H9 (cell line): ENCODE measurements at regions not wholly inside any gene's neighbourhood (a gene's known extent, or its start where the extent isn't known, plus 50 kb on each side); places are given as distances from the start of the nearest gene placed in this dataset.

Source experiments
- DNase-seq: peaks from one replicate; pipeline ENCODE4 v3.0.0-alpha.2; 2017
- H2AFZ ChIP-seq: one replicate; pipeline ENCODE4 v1.6.1; 2013; ENCODE audit warnings: mild to moderate bottlenecking, low read length, control low read depth, moderate library complexity
- H2AK5ac ChIP-seq: 2 replicates; pipeline ENCODE4 v1.6.1; 2013; ENCODE audit warnings: low read length, control low read depth, mixed read lengths; ENCODE audit not compliant: insufficient read length
- H2BK120ac ChIP-seq: one replicate; pipeline ENCODE4 v1.6.1; 2013; ENCODE audit warnings: low read depth, mild to moderate bottlenecking, low read length, control low read depth, inconsistent platforms; ENCODE audit not compliant: poor library complexity, severe bottlenecking
- H2BK12ac ChIP-seq: 2 replicates; pipeline ENCODE4 v1.6.1; 2013; ENCODE audit warnings: low read length, control low read depth, mixed read lengths, low read depth; ENCODE audit not compliant: insufficient read length
- H2BK15ac ChIP-seq: 2 replicates; pipeline ENCODE4 v1.6.1; 2013; ENCODE audit warnings: low read depth, low read length, control low read depth
- H2BK20ac ChIP-seq: one replicate; pipeline ENCODE4 v1.6.1; 2013; ENCODE audit warnings: low read depth, mild to moderate bottlenecking, low read length, control low read depth, inconsistent platforms; ENCODE audit not compliant: poor library complexity, severe bottlenecking
- H2BK5ac ChIP-seq: 2 replicates; pipeline ENCODE4 v1.6.1; 2013; ENCODE audit warnings: low read length, control low read depth, mixed read lengths; ENCODE audit not compliant: insufficient read length
- H3K14ac ChIP-seq: 2 replicates; pipeline ENCODE4 v1.6.1; 2013; ENCODE audit warnings: low read length, control low read depth; ENCODE audit not compliant: insufficient read depth
- H3K18ac ChIP-seq: 2 replicates; pipeline ENCODE4 v1.6.1; 2013; ENCODE audit warnings: low read depth, mild to moderate bottlenecking, mixed read lengths, low read length, control low read depth; ENCODE audit not compliant: insufficient read length
- H3K23ac ChIP-seq: 2 replicates; pipeline ENCODE4 v1.6.1; 2013; ENCODE audit warnings: low read length, control low read depth, mixed read lengths, low read depth; ENCODE audit not compliant: insufficient read length
- H3K23me2 ChIP-seq: 2 replicates; pipeline ENCODE4 v1.6.1; 2013; ENCODE audit warnings: low read depth, mild to moderate bottlenecking, mixed read lengths, low read length, control low read depth; ENCODE audit not compliant: insufficient read length, poor library complexity, severe bottlenecking
- H3K27ac ChIP-seq: 2 replicates; pipeline ENCODE4 v1.5.1; 2013; ENCODE audit warnings: low read length, control low read depth, mixed read lengths, low read depth; ENCODE audit not compliant: insufficient read length
- H3K27me3 ChIP-seq: 2 replicates; pipeline ENCODE4 v1.6.1; 2013; ENCODE audit warnings: low read length, control low read depth, inconsistent platforms; ENCODE audit not compliant: insufficient read depth
- H3K4ac ChIP-seq: 2 replicates; pipeline ENCODE4 v1.6.1; 2013; ENCODE audit warnings: low read depth, mild to moderate bottlenecking, control low read depth, inconsistent platforms, low read length, moderate library complexity
- H3K4me1 ChIP-seq: 2 replicates; pipeline ENCODE4 v1.6.1; 2013; ENCODE audit warnings: low read length, control low read depth, inconsistent platforms; ENCODE audit not compliant: insufficient read depth
- H3K4me2 ChIP-seq: 2 replicates; pipeline ENCODE4 v1.6.1; 2013; ENCODE audit warnings: low read length, control low read depth, mixed read lengths; ENCODE audit not compliant: insufficient read length, insufficient read depth
- H3K56ac ChIP-seq: 2 replicates; pipeline ENCODE4 v1.6.1; 2013; ENCODE audit warnings: low read depth, mild to moderate bottlenecking, mixed read lengths, low read length, control low read depth; ENCODE audit not compliant: insufficient read length
- H3K79me1 ChIP-seq: 2 replicates; pipeline ENCODE4 v1.6.1; 2013; ENCODE audit warnings: low read depth, mild to moderate bottlenecking, moderate library complexity, low read length, control low read depth, inconsistent platforms; ENCODE audit not compliant: insufficient read depth, poor library complexity, severe bottlenecking
- H3K79me2 ChIP-seq: 2 replicates; pipeline ENCODE4 v1.6.1; 2013; ENCODE audit warnings: low read length, control low read depth, inconsistent platforms; ENCODE audit not compliant: insufficient read depth
- H3K9ac ChIP-seq: 2 replicates; pipeline ENCODE4 v1.6.1; 2013; ENCODE audit warnings: low read length, control low read depth, mixed read lengths; ENCODE audit not compliant: insufficient read length; ENCODE audit errors: extremely low read depth
- H3K9me3 ChIP-seq: one replicate; pipeline ENCODE4 v1.6.1; 2013; ENCODE audit warnings: low read depth, low read length, inconsistent platforms; ENCODE audit not compliant: control insufficient read depth
- H3T11ph ChIP-seq: one replicate; pipeline ENCODE4 v1.6.1; 2013; ENCODE audit warnings: mild to moderate bottlenecking, low read length, control low read depth, inconsistent platforms
- H4K20me1 ChIP-seq: one replicate; pipeline ENCODE4 v1.6.1; 2013; ENCODE audit not compliant: control insufficient read depth, insufficient read length, insufficient read depth
- H4K5ac ChIP-seq: 2 replicates; pipeline ENCODE4 v1.6.1; 2013; ENCODE audit warnings: low read depth, mild to moderate bottlenecking, mixed read lengths, low read length, control low read depth; ENCODE audit not compliant: insufficient read length
- H4K8ac ChIP-seq: replicated peaks from 2 replicates; pipeline ENCODE4 v1.6.1; 2013; ENCODE audit warnings: low read length, control low read depth, mixed read lengths, low read depth; ENCODE audit not compliant: insufficient read length
- H4K91ac ChIP-seq: 2 replicates; pipeline ENCODE4 v1.6.1; 2013; ENCODE audit warnings: low read depth, mild to moderate bottlenecking, moderate library complexity, mixed read lengths, low read length, control low read depth; ENCODE audit not compliant: insufficient read length
- H3K27ac Mint-ChIP-seq, 3 experiments: 2 replicates in 2 of 3; 3 replicates in 1 of 3; pipeline ENCODE4 v1.8.0; 2020 to 2021; ENCODE audit warnings: mixed read lengths in 3 of 3, mild to moderate bottlenecking in 1 of 3, moderate library complexity in 1 of 3
- H3K27me3 Mint-ChIP-seq: 2 replicates; pipeline ENCODE4 v1.8.0; 2021; ENCODE audit warnings: low read depth, mild to moderate bottlenecking, moderate library complexity, mixed read lengths
- H3K36me3 Mint-ChIP-seq, 3 experiments: 2 replicates in 2 of 3; 3 replicates in 1 of 3; pipeline ENCODE4 v1.8.0; 2020 to 2021; ENCODE audit warnings: low read depth in 3 of 3, mixed read lengths in 3 of 3; ENCODE audit not compliant: insufficient read depth in 1 of 3
- H3K4me1 Mint-ChIP-seq, 2 experiments: 2 replicates each; pipeline ENCODE4 v1.8.0; 2020; ENCODE audit warnings: mixed read lengths in 2 of 2
- H3K4me3 Mint-ChIP-seq, 2 experiments: 2 replicates in 1 of 2; 3 replicates in 1 of 2; pipeline ENCODE4 v1.8.0; 2020 to 2021; ENCODE audit warnings: mild to moderate bottlenecking in 2 of 2, mixed read lengths in 2 of 2, moderate library complexity in 1 of 2
- H3K9me3 Mint-ChIP-seq, 2 experiments: 2 replicates in 1 of 2; 3 replicates in 1 of 2; pipeline ENCODE4 v1.8.0; 2020; ENCODE audit warnings: mild to moderate bottlenecking in 2 of 2, mixed read lengths in 2 of 2, moderate library complexity in 1 of 2
- WGBS: extraction: QIAGEN DNeasy Blood & Tissue Kit; methylation state at CpG from one replicate; pipeline ENCODE4 v1.1.7; 2013; ENCODE audit warnings: missing lambda C conversion rate, low lambda C conversion rate, mixed read lengths; ENCODE audit not compliant: insufficient read length; ENCODE audit errors: extremely low coverage; 5-methylcytosine and 5-hydroxymethylcytosine counted together
- TF ChIP-seq, protein P1 (sequence below): fragments of 200-600 bp; sonication (generic); conservative IDR thresholded peaks from 3 replicates; pipeline ENCODE4 v1.8.0; 2021; ENCODE audit warnings: antibody characterized with exemption, mild to moderate bottlenecking

DNA sequence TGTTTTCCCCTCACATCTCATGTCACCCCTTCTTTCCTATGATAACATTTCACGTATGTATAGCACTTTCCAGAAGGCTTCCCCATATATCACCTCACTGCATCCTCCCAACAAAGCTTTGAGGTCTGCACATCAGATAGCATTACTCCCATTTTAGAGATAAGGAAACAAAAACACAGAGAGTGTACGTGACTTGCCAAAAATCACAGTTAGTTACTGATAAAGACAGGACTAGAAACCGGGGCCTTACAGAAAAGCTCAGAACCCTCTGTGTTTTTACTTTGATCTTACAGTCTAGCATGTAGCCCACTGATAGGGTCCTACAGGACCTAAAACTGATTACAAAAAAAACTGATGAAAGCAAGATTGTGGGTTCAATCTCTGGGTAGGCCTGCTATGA lies 202.9 kb upstream of the CDKN3 start:
- H3K4me1 Mint-ChIP-seq, result peaks cover 7 to 8% of the 10 kb centered on the region in 2 experiments
- H3K9me3 ChIP-seq, result no peaks in the 10 kb centered on the region
- no peaks in the 10 kb centered on the region for H3K79me2 ChIP-seq
- no peak overlapping the region for H3K4me2 ChIP-seq
- no peak overlapping the region for H3K23ac ChIP-seq
- no peak overlapping the region for H3K27ac Mint-ChIP-seq
- no peaks in the 10 kb centered on the region for H3K79me1 ChIP-seq
- no CpG with 5 or more reads among the region's 3 CpGs for WGBS
- peaks cover 3 to 4% (median 4%) of the 10 kb centered on the region in 3 experiments; a peak in 4 of 7 replicates for H3K36me3 Mint-ChIP-seq
- H3K27ac ChIP-seq, result no peak overlapping the region
- no peaks in the 10 kb centered on the region for H4K20me1 ChIP-seq
- peaks cover 5% of the 10 kb centered on the region; the same call in 1 of the 2 replicates for H3K4me1 ChIP-seq
- no peak overlapping the region for H4K91ac ChIP-seq
- no peak overlapping the region for H2BK20ac ChIP-seq
- peaks cover 5 to 9% of the 10 kb centered on the region in 2 experiments for H3K9me3 Mint-ChIP-seq
- no peak overlapping the region for H2AK5ac ChIP-seq
- no peaks in the 10 kb centered on the region for H3K23me2 ChIP-seq
- H4K8ac ChIP-seq, result no peak overlapping the region
- H4K5ac ChIP-seq, result no peak overlapping the region
- H3K56ac ChIP-seq, result no peak overlapping the region
- no peak overlapping the region for H2BK120ac ChIP-seq
- no peak overlapping the region for H3K18ac ChIP-seq
- H2AFZ ChIP-seq, result no peak overlapping the region
- no peak overlapping the region for H2BK15ac ChIP-seq
- H3K4ac ChIP-seq, result no peak overlapping the region
- H3K4me3 Mint-ChIP-seq, result no peak overlapping the region
- no peak for DNase-seq
- no peak overlapping the region for H2BK5ac ChIP-seq
- H2BK12ac ChIP-seq, result no peak overlapping the region
- H3K27me3 ChIP-seq, result no peaks in the 10 kb centered on the region
- TF ChIP-seq, protein P1, sequence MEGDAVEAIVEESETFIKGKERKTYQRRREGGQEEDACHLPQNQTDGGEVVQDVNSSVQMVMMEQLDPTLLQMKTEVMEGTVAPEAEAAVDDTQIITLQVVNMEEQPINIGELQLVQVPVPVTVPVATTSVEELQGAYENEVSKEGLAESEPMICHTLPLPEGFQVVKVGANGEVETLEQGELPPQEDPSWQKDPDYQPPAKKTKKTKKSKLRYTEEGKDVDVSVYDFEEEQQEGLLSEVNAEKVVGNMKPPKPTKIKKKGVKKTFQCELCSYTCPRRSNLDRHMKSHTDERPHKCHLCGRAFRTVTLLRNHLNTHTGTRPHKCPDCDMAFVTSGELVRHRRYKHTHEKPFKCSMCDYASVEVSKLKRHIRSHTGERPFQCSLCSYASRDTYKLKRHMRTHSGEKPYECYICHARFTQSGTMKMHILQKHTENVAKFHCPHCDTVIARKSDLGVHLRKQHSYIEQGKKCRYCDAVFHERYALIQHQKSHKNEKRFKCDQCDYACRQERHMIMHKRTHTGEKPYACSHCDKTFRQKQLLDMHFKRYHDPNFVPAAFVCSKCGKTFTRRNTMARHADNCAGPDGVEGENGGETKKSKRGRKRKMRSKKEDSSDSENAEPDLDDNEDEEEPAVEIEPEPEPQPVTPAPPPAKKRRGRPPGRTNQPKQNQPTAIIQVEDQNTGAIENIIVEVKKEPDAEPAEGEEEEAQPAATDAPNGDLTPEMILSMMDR, result no peak
- no peak overlapping the region for H3K14ac ChIP-seq
- H3K27me3 Mint-ChIP-seq, result no peaks in the 10 kb centered on the region
- no peak overlapping the region for H3T11ph ChIP-seq
- H3K9ac ChIP-seq, result no peak overlapping the region
